ENCODE measurements at regions not wholly inside any gene's neighbourhood (a gene's known extent, or its start where the extent isn't known, plus 50 kb on each side); places are given as distances from the start of the nearest gene placed in this dataset.

GRCh38 chr4:3683077-3683743 is 83.0 kb upstream of the ADRA2C start:
- H3K9me3 ChIP-seq: no peaks in the 10 kb centered on the region
- 89% methylated on average over 15 to 16 of the region's 28 CpGs for WGBS, 2 donors
- no peaks in the 10 kb centered on the region for H3K36me3 ChIP-seq
- H3K27ac ChIP-seq: no peak overlapping the region
- H3K4me3 ChIP-seq: no peak overlapping the region
- no peaks in the 10 kb centered on the region for H3K4me1 ChIP-seq
- H3K27me3 ChIP-seq: peaks cover 0 to 53% (median 0%) of the 10 kb centered on the region in 4 donors
- TF ChIP-seq CTCF (IDR thresholded peaks at IDR 0.05) (no peak), POLR2A (IDR thresholded peaks at IDR 0.05) (no peak)
- no peak for DNase-seq
- intact Hi-C loops (cut with DNase I): no loop called here

DNA sequence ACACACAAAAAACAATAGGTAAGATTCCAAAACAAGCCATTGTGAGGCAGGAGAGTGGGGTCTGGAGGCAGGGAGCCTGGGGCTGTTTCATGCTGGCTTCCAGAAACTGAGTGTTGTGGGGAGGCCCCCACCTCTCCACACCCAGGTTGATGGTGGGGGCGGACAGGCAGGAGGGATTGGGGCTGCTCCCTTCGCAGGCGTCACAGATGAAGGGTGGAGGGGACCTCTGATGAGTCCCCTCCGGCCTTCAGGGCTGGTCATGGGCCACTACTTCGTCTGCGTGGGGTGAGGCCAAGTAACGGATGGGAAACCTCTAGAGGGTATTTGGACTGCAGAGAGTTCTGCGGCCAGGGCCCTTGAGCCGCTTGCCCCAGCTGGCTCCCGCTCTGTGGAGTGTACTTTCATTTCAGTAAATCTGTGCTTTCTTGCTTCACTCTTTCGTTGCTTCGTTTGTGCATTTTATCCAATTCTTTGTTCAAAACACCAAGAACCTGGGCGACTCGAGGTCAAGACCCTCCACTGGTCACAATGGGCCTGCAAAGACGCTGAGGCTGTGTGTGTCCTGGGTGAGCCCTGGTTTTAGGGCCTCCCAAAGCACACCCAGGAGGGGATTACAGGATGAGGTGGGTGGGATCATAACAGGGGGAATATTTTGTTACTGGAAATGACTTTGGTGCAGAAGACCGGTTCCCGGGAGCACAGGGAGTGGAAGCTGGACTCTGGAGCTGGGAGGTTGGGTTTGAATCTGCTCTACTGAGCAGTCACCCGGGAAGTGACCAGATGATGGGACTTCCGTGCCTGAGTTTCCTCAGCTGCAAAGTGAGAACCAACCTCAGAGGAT is 83.7 kb upstream of the ADRA2C start:
- Histone ChIP-seq H3K4me3 (no peak overlapping the region), H3K36me3 (no peaks in the 10 kb centered on the region), H3K27ac (no peak overlapping the region), H3K4me1 (no peaks in the 10 kb centered on the region), H3K9me3 (no peaks in the 10 kb centered on the region), H3K27me3 (peaks cover 0 to 59% (median 0%) of the 10 kb centered on the region in 4 donors)
- no peak for DNase-seq
- WGBS, 2 donors: 78 to 84% methylated on average over 12 to 19 of the region's 19 CpGs
- no peak for TF ChIP-seq CTCF (IDR thresholded peaks at IDR 0.05)
- no peak for TF ChIP-seq POLR2A (IDR thresholded peaks at IDR 0.05)
- intact Hi-C loops (cut with DNase I): no loop called here

GRCh38 chr4:3681191-3681590 is 85.0 kb upstream of the ADRA2C start:
- no peak for DNase-seq

GRCh38 chr4:3680656-3681055 is 85.5 kb upstream of the ADRA2C start:
- Histone ChIP-seq H3K4me1 (no peaks in the 10 kb centered on the region), H3K36me3 (no peaks in the 10 kb centered on the region), H3K27me3 (peaks cover 0 to 75% (median 0%) of the 10 kb centered on the region in 4 donors), H3K4me3 (no peak overlapping the region), H3K9me3 (no peaks in the 10 kb centered on the region), H3K27ac (no peak overlapping the region)
- no peak for DNase-seq
- intact Hi-C loops (cut with DNase I): no loop called here
- 82 to 87% methylated on average over 16 of the region's 16 CpGs for WGBS, 2 donors
- TF ChIP-seq CTCF (IDR thresholded peaks at IDR 0.05) (no peak), POLR2A (IDR thresholded peaks at IDR 0.05) (no peak)

More at GRCh38 chr4:3681191-3681590, 85.0 kb upstream of the ADRA2C start:
- Histone ChIP-seq H3K9me3 (no peaks in the 10 kb centered on the region), H3K27me3 (peaks cover 0 to 71% (median 0%) of the 10 kb centered on the region in 4 donors), H3K4me3 (no peak overlapping the region), H3K4me1 (no peaks in the 10 kb centered on the region), H3K27ac (no peak overlapping the region), H3K36me3 (no peaks in the 10 kb centered on the region)
- 81 to 82% methylated on average over 13 to 14 of the region's 14 CpGs for WGBS, 2 donors
- no peak for TF ChIP-seq CTCF (IDR thresholded peaks at IDR 0.05)
- TF ChIP-seq POLR2A (IDR thresholded peaks at IDR 0.05): no peak
- intact Hi-C loops (cut with DNase I): no loop called here

GRCh38 chr4:3679851-3680311 is 86.3 kb upstream of the ADRA2C start:
- intact Hi-C loops (cut with DNase I): no loop called here
- Histone ChIP-seq H3K27me3 (peaks cover 0 to 75% (median 0%) of the 10 kb centered on the region in 4 donors), H3K4me1 (no peaks in the 10 kb centered on the region), H3K36me3 (no peaks in the 10 kb centered on the region), H3K27ac (no peak overlapping the region), H3K4me3 (no peak overlapping the region), H3K9me3 (no peaks in the 10 kb centered on the region)
- TF ChIP-seq CTCF (IDR thresholded peaks at IDR 0.05) (no peak), POLR2A (IDR thresholded peaks at IDR 0.05) (no peak)
- DNase-seq: no peak
- 32 to 59% methylated on average over 5 to 8 of the region's 25 CpGs for WGBS, 2 donors
